ENCODE measurements at regions not wholly inside any gene's neighbourhood (a gene's known extent, or its start where the extent isn't known, plus 50 kb on each side); places are given as distances from the start of the nearest gene placed in this dataset. TPM values are rescaled to one million over a fixed set of nuclear protein-coding genes. Genes with fewer than 3 reads are reported as not detected.

GRCh38 chr12:47286676-47287075, 206.9 kb upstream of the AMIGO2 start:
- H3K4me1 ChIP-seq (ENCODE audit: insufficient read depth, low read length, poor library complexity, severe bottlenecking), result peaks cover 3% of the 10 kb centered on the region

More at GRCh38 chr12:47286676-47287075, 206.9 kb upstream of the AMIGO2 start:
- CTCF ChIA-PET, result no interaction called here
- POLR2A ChIA-PET (ENCODE audit: low non-redundant PET), result no interaction called here
- Histone ChIP-seq H3K36me3 (ENCODE audit: insufficient read depth, low read length, poor library complexity, severe bottlenecking) (no peaks in the 10 kb centered on the region), H3K27me3 (replicated peaks; ENCODE audit: insufficient read depth, low read depth, low read length, poor library complexity) (no peaks in the 10 kb centered on the region), H3K9me3 (ENCODE audit: low read depth, low read length, poor library complexity, severe bottlenecking) (no peaks in the 10 kb centered on the region), H3K27ac (ENCODE audit: low read depth, low read length, poor library complexity, severe bottlenecking) (no peak overlapping the region), H3K4me3 (ENCODE audit: low read depth, low read length, poor library complexity, severe bottlenecking) (no peak overlapping the region)
- BruUV-seq (replicated peaks), result no TSS peak
- DNase-seq (ENCODE audit: low spot score), result no peak
- TF ChIP-seq CTCF (conservative IDR thresholded peaks at IDR 0.05; ENCODE audit: low read depth, low read length), result no peak
- TF ChIP-seq EZH2 (IDR thresholded peaks at IDR 0.05; ENCODE audit: borderline replicate concordance, low read depth, low read length, poor library complexity, severe bottlenecking), result no peak
- intact Hi-C loops (cut with micrococcal nuclease; ENCODE audit: unreplicated experiment), result no loop called here

Small RNAs in the stretch of these regions (microRNA-seq; reads per million reads assigned to microRNA genes)
- gene MIR4494, result not detected
